ENCODE measurements at regions not wholly inside any gene's neighbourhood (a gene's known extent, or its start where the extent isn't known, plus 50 kb on each side); places are given as distances from the start of the nearest gene placed in this dataset.

DNA sequence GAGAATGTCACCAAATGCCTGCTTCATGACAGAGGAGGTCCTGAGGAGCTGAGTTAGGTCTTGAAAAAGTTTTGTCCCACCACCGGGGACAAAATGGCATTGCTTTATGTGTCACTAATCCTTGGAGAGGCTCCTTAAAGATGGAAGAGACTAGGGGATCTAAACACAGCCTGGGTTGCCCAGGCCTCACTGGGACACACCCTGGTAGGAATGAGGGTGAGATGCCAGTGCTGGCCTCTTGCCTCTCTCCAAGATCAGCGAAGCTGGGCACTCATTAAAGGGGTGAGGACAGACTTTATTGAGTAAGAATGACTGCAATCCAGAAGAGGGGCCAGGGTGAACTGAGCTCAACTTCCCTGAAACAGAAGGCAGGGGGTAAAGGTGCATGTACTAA is 58.5 kb upstream of the KLF13 start:
- POLR2A ChIA-PET, result no interaction called here
- FAIRE-seq, result no peak

GRCh38 chr15:31268911-31269784 is 57.5 kb upstream of the KLF13 start:
- DNase-seq (ENCODE audit: low read depth, low spot score), result no peak
- H3K27me3 ChIP-seq (ENCODE audit: control insufficient read depth in 2 of 2, insufficient read depth in 2 of 2, low read length in 2 of 2), result no peaks in the 10 kb centered on the region
- H3K9me3 ChIP-seq (replicated peaks; ENCODE audit: control insufficient read depth, insufficient read depth, low read length), result no peaks in the 10 kb centered on the region
- BruUV-seq (replicated peaks), result no TSS peak
- H3K4me3 ChIP-seq (replicated peaks in 1 of 3; ENCODE audit: insufficient read depth in 1 of 3, low read depth in 1 of 3, low read length in 3 of 3), result no peak overlapping the region
- H3K4me2 ChIP-seq (ENCODE audit: insufficient read depth, low read length), result no peak overlapping the region
- no peaks in the 10 kb centered on the region for H3K9me1 ChIP-seq (replicated peaks; ENCODE audit: control insufficient read depth, extremely low read depth, insufficient read depth, low read length)
- no peak overlapping the region for H3K9ac ChIP-seq (replicated peaks; ENCODE audit: extremely low read depth, insufficient read depth, low read length)
- H3K27ac ChIP-seq (ENCODE audit: insufficient read depth, low read depth, low read length), result no peak overlapping the region
- no peak for FAIRE-seq
- CTCF ChIA-PET, result interaction anchor here (1.4 kb wide), 1 partner anchor 220 kb away, joined by 3 read pairs; no protein-coding TSS in a partner anchor
- H3K4me1 ChIP-seq (ENCODE audit: control insufficient read depth, extremely low read depth, insufficient read depth, low read length), result no peaks in the 10 kb centered on the region
- TF ChIP-seq GATA2 (IDR thresholded peaks at IDR 0.05; ENCODE audit: insufficient read depth, insufficient read length, low read depth, low read length), result no peak
- TF ChIP-seq JUN (IDR thresholded peaks at IDR 0.05; ENCODE audit: borderline replicate concordance, insufficient read depth, insufficient read length, low read depth), result no peak
- no peak for TF ChIP-seq POLR2AphosphoS5 (IDR thresholded peaks at IDR 0.05; ENCODE audit: insufficient read depth, low read depth, low read length)
- no peak for TF ChIP-seq FOS (IDR thresholded peaks at IDR 0.05; ENCODE audit: borderline replicate concordance, insufficient read depth, low read length)
- TF ChIP-seq EZH2 (IDR thresholded peaks at IDR 0.05; ENCODE audit: borderline replicate concordance, low read depth, low read length, severe bottlenecking), result no peak
- no peak for TF ChIP-seq MAX (IDR thresholded peaks at IDR 0.05; ENCODE audit: insufficient read depth, insufficient read length)
- no peak for TF ChIP-seq MYC (IDR thresholded peaks at IDR 0.05; ENCODE audit: low read depth, low read length)
- TF ChIP-seq POLR2A (IDR thresholded peaks at IDR 0.05; ENCODE audit: low read depth, low read length), result no peak
- TF ChIP-seq, protein P1, sequence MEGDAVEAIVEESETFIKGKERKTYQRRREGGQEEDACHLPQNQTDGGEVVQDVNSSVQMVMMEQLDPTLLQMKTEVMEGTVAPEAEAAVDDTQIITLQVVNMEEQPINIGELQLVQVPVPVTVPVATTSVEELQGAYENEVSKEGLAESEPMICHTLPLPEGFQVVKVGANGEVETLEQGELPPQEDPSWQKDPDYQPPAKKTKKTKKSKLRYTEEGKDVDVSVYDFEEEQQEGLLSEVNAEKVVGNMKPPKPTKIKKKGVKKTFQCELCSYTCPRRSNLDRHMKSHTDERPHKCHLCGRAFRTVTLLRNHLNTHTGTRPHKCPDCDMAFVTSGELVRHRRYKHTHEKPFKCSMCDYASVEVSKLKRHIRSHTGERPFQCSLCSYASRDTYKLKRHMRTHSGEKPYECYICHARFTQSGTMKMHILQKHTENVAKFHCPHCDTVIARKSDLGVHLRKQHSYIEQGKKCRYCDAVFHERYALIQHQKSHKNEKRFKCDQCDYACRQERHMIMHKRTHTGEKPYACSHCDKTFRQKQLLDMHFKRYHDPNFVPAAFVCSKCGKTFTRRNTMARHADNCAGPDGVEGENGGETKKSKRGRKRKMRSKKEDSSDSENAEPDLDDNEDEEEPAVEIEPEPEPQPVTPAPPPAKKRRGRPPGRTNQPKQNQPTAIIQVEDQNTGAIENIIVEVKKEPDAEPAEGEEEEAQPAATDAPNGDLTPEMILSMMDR (IDR thresholded peaks at IDR 0.05; ENCODE audit: extremely low read depth in 1 of 2, insufficient read depth in 1 of 2, low read depth in 1 of 2, low read length in 2 of 2), result no peak
- intact Hi-C loops (cut with micrococcal nuclease), result no loop called here
- H2AFZ ChIP-seq (ENCODE audit: low read depth, low read length), result no peak overlapping the region
- no peaks in the 10 kb centered on the region for H4K20me1 ChIP-seq (replicated peaks; ENCODE audit: control insufficient read depth, extremely low read depth, insufficient read depth, low read length)
- POLR2A ChIA-PET, result no interaction called here
- dilution Hi-C loops (cut with MboI; ENCODE audit: extremely low pct_ligation_motif_present, low sequenced_read_pairs), result no loop called here
- H3K79me2 ChIP-seq (ENCODE audit: control insufficient read depth, insufficient read depth, low read length), result no peaks in the 10 kb centered on the region
- no peaks in the 10 kb centered on the region for H3K36me3 ChIP-seq (ENCODE audit: control insufficient read depth in 2 of 2, extremely low read depth in 1 of 2, insufficient read depth in 2 of 2, low read length in 2 of 2)

More for the DNA sequence above, 58.5 kb upstream of the KLF13 start:
- Histone ChIP-seq H4K20me1 (replicated peaks; ENCODE audit: control insufficient read depth, extremely low read depth, insufficient read depth, low read length) (no peaks in the 10 kb centered on the region), H3K36me3 (ENCODE audit: control insufficient read depth in 2 of 2, extremely low read depth in 1 of 2, insufficient read depth in 2 of 2, low read length in 2 of 2) (no peaks in the 10 kb centered on the region), H3K4me2 (ENCODE audit: insufficient read depth, low read length) (no peak overlapping the region), H3K27ac (ENCODE audit: insufficient read depth, low read depth, low read length) (no peak overlapping the region), H3K79me2 (ENCODE audit: control insufficient read depth, insufficient read depth, low read length) (no peaks in the 10 kb centered on the region), H3K27me3 (ENCODE audit: control insufficient read depth in 2 of 2, insufficient read depth in 2 of 2, low read length in 2 of 2) (no peaks in the 10 kb centered on the region), H3K9me3 (replicated peaks; ENCODE audit: control insufficient read depth, insufficient read depth, low read length) (no peaks in the 10 kb centered on the region), H2AFZ (ENCODE audit: low read depth, low read length) (no peak overlapping the region), H3K4me1 (ENCODE audit: control insufficient read depth, extremely low read depth, insufficient read depth, low read length) (no peaks in the 10 kb centered on the region), H3K9me1 (replicated peaks; ENCODE audit: control insufficient read depth, extremely low read depth, insufficient read depth, low read length) (no peaks in the 10 kb centered on the region), H3K4me3 (replicated peaks in 1 of 3; ENCODE audit: insufficient read depth in 1 of 3, low read depth in 1 of 3, low read length in 3 of 3) (no peak overlapping the region), H3K9ac (replicated peaks; ENCODE audit: extremely low read depth, insufficient read depth, low read length) (no peak overlapping the region)
- dilution Hi-C loops (cut with MboI; ENCODE audit: extremely low pct_ligation_motif_present, low sequenced_read_pairs) (no loop called here), intact Hi-C loops (cut with micrococcal nuclease) (no loop called here)
- no peak for TF ChIP-seq MAX (IDR thresholded peaks at IDR 0.05; ENCODE audit: insufficient read depth, insufficient read length)
- TF ChIP-seq FOS (IDR thresholded peaks at IDR 0.05; ENCODE audit: borderline replicate concordance, insufficient read depth, low read length), result no peak
- DNase-seq (ENCODE audit: low read depth, low spot score), result no peak
- no TSS peak for BruUV-seq (replicated peaks)
- CTCF ChIA-PET, result interaction anchor here (1.4 kb wide), 1 partner anchor 221 kb away, joined by 3 read pairs; no protein-coding TSS in a partner anchor
